ENCODE measurements at regions not wholly inside any gene's neighbourhood (a gene's known extent, or its start where the extent isn't known, plus 50 kb on each side); places are given as distances from the start of the nearest gene placed in this dataset.
"Not testable (repeated sequence)": the region's sequence is repeated elsewhere in the genome, so short reads cannot be mapped to it uniquely, and the experiment has no call there.

- DNase-seq; ATAC-seq (ENCODE audit: poor library complexity); intact Hi-C loops (cut with DNase I): not testable (repeated sequence)
Observed at GRCh38 chr1:245102149-245102548, 52.6 kb upstream of the KIF26B start.

GRCh38 chr1:245099401-245099800 is 55.4 kb upstream of the KIF26B start:
- ATAC-seq (ENCODE audit: poor library complexity) (no peak), DNase-seq (no peak)
- intact Hi-C loops (cut with DNase I) = no loop called here

GRCh38 chr1:245098924-245099323 is 55.9 kb upstream of the KIF26B start:
- DNase-seq = no peak
- intact Hi-C loops (cut with DNase I) = no loop called here
- ATAC-seq (ENCODE audit: poor library complexity) = no peak

GRCh38 chr1:245096311-245097066 is 58.3 kb upstream of the KIF26B start:
- intact Hi-C loops (cut with DNase I) = no loop called here
- DNase-seq (no peak), ATAC-seq (ENCODE audit: poor library complexity) (no peak)

GRCh38 chr1:245095903-245096302 is 58.9 kb upstream of the KIF26B start:
- intact Hi-C loops (cut with DNase I) = no loop called here
- DNase-seq (no peak), ATAC-seq (ENCODE audit: poor library complexity) (no peak)

- intact Hi-C loops (cut with DNase I) = no loop called here
- ATAC-seq (ENCODE audit: poor library complexity) = no peak
Observed at GRCh38 chr1:245094954-245095353, 59.8 kb upstream of the KIF26B start.

GRCh38 chr1:245094092-245094491 is 60.7 kb upstream of the KIF26B start:
- intact Hi-C loops (cut with DNase I) = no loop called here
- no peak for DNase-seq
- ATAC-seq (ENCODE audit: poor library complexity) = no peak

More at GRCh38 chr1:245094954-245095353, 59.8 kb upstream of the KIF26B start:
- DNase-seq = no peak

GRCh38 chr1:245092638-245092976 is 62.2 kb upstream of the KIF26B start:
- DNase-seq (no peak), ATAC-seq (ENCODE audit: poor library complexity) (no peak)
- intact Hi-C loops (cut with DNase I) = no loop called here

GRCh38 chr1:245091818-245092637 is 62.8 kb upstream of the KIF26B start:
- DNase-seq = no peak
- ATAC-seq (ENCODE audit: poor library complexity) = no peak
- intact Hi-C loops (cut with DNase I) = no loop called here

GRCh38 chr1:245091171-245091621 is 63.6 kb upstream of the KIF26B start:
- ATAC-seq (ENCODE audit: poor library complexity) (no peak), DNase-seq (no peak)
- intact Hi-C loops (cut with DNase I) = no loop called here

- no peak for DNase-seq
- ATAC-seq (ENCODE audit: poor library complexity) = no peak
- intact Hi-C loops (cut with DNase I) = no loop called here
Observed at GRCh38 chr1:245090491-245091090, 64.2 kb upstream of the KIF26B start.

- no peak for ATAC-seq (ENCODE audit: poor library complexity)
- intact Hi-C loops (cut with DNase I) = no loop called here
- no peak for DNase-seq
Observed at GRCh38 chr1:245087723-245088122, 67.1 kb upstream of the KIF26B start.

- intact Hi-C loops (cut with DNase I) = no loop called here
- ATAC-seq (ENCODE audit: poor library complexity) = no peak
- no peak for DNase-seq
Observed at GRCh38 chr1:245086389-245086969, 68.3 kb upstream of the KIF26B start.

- intact Hi-C loops (cut with DNase I) = no loop called here
- no peak for DNase-seq
- no peak for ATAC-seq (ENCODE audit: poor library complexity)
Observed at GRCh38 chr1:245085508-245086095, 69.2 kb upstream of the KIF26B start.

GRCh38 chr1:245084551-245084950 is 70.2 kb upstream of the KIF26B start:
- ATAC-seq (ENCODE audit: poor library complexity) = no peak
- intact Hi-C loops (cut with DNase I) = no loop called here
- no peak for DNase-seq

GRCh38 chr1:245079021-245079609 is 75.7 kb upstream of the KIF26B start:
- no peak for DNase-seq
- no peak for ATAC-seq (ENCODE audit: poor library complexity)
- intact Hi-C loops (cut with DNase I) = no loop called here

GRCh38 chr1:245074898-245075297 is 79.9 kb upstream of the KIF26B start:
- DNase-seq = no peak
- ATAC-seq (ENCODE audit: poor library complexity) = no peak
- intact Hi-C loops (cut with DNase I) = no loop called here

- ATAC-seq (ENCODE audit: poor library complexity) = no peak
Observed at GRCh38 chr1:245074232-245074747, 80.5 kb upstream of the KIF26B start.

More at GRCh38 chr1:245074232-245074747, 80.5 kb upstream of the KIF26B start:
- intact Hi-C loops (cut with DNase I) = no loop called here
- no peak for DNase-seq

Measured in Right ventricle myocardium superior (tissue), 1 donor.